ENCODE measurements at regions not wholly inside any gene's neighbourhood (a gene's known extent, or its start where the extent isn't known, plus 50 kb on each side); places are given as distances from the start of the nearest gene placed in this dataset.

- TF ChIP-seq, protein P1, sequence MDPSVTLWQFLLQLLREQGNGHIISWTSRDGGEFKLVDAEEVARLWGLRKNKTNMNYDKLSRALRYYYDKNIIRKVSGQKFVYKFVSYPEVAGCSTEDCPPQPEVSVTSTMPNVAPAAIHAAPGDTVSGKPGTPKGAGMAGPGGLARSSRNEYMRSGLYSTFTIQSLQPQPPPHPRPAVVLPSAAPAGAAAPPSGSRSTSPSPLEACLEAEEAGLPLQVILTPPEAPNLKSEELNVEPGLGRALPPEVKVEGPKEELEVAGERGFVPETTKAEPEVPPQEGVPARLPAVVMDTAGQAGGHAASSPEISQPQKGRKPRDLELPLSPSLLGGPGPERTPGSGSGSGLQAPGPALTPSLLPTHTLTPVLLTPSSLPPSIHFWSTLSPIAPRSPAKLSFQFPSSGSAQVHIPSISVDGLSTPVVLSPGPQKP (IDR thresholded peaks at IDR 0.05; ENCODE audit: borderline replicate concordance, low read depth, low read length): no peak
- TF ChIP-seq, protein P2, sequence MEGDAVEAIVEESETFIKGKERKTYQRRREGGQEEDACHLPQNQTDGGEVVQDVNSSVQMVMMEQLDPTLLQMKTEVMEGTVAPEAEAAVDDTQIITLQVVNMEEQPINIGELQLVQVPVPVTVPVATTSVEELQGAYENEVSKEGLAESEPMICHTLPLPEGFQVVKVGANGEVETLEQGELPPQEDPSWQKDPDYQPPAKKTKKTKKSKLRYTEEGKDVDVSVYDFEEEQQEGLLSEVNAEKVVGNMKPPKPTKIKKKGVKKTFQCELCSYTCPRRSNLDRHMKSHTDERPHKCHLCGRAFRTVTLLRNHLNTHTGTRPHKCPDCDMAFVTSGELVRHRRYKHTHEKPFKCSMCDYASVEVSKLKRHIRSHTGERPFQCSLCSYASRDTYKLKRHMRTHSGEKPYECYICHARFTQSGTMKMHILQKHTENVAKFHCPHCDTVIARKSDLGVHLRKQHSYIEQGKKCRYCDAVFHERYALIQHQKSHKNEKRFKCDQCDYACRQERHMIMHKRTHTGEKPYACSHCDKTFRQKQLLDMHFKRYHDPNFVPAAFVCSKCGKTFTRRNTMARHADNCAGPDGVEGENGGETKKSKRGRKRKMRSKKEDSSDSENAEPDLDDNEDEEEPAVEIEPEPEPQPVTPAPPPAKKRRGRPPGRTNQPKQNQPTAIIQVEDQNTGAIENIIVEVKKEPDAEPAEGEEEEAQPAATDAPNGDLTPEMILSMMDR (conservative IDR thresholded peaks at IDR 0.05; ENCODE audit: low read depth, low read length): 0 out of 2 replicates have a peak, but pooled peaks have one; percentile 12
- no peak for TF ChIP-seq RAD21 (IDR thresholded peaks at IDR 0.05; ENCODE audit: low read length)
Observed at GRCh38 chr18:25915907-25916306, 174.5 kb downstream of the SS18 start.

Measured in IMR-90 (cell line).